PC-9 (cell line): ENCODE measurements at regions not wholly inside any gene's neighbourhood (a gene's known extent, or its start where the extent isn't known, plus 50 kb on each side); places are given as distances from the start of the nearest gene placed in this dataset.

Source experiments
- CTCF ChIP-seq: fragments of 200-600 bp; sonication (generic); conservative IDR thresholded peaks from 2 replicates; pipeline ENCODE4 v1.6.1; 2017; ENCODE audit warnings: mixed run types, antibody characterized with exemption, mild to moderate bottlenecking, moderate library complexity
- EZH2 ChIP-seq: fragments of 200-600 bp; sonication (generic); IDR thresholded peaks from 2 replicates; pipeline ENCODE4 v1.8.0; 2017; ENCODE audit warnings: antibody characterized with exemption, low read depth

- TF ChIP-seq CTCF (no peak), EZH2 (no peak)
These were observed 1960.8 kb downstream of the PCDH7 start for GRCh38 chr4:32680946-32681345.
